Ovary (tissue), 7 donors: ENCODE measurements at regions not wholly inside any gene's neighbourhood (a gene's known extent, or its start where the extent isn't known, plus 50 kb on each side); places are given as distances from the start of the nearest gene placed in this dataset.

ENCODE experiments used
- DNase-seq, 5 donors: peaks; one replicate each; pipeline ENCODE4 v3.0.0-alpha.2; 2019 to 2020
- H3K27ac ChIP-seq, 2 donors: fragments of 200-600 bp; one replicate each; pipeline versions ENCODE4 v1.5.1 to v1.8.0; 2019 to 2022
- H3K27me3 ChIP-seq: fragments of 200-600 bp; one replicate; pipeline ENCODE4 v1.8.0; 2022
- H3K36me3 ChIP-seq: fragments of 200-600 bp; sonication (generic); one replicate; pipeline ENCODE4 v1.5.1; 2019
- H3K4me1 ChIP-seq: one replicate; pipeline ENCODE4 v1.8.1; 2013; ENCODE audit warnings: mild to moderate bottlenecking, moderate library complexity; ENCODE audit not compliant: insufficient read depth
- H3K4me3 ChIP-seq: fragments of 200-600 bp; sonication (generic); one replicate; pipeline ENCODE4 v1.5.1; 2017
- H3K9me3 ChIP-seq, 2 donors: fragments of 200-600 bp in 1 of 2; sonication (generic) in 1 of 2; one replicate each; pipeline versions ENCODE4 v1.5.1 to v1.8.1; 2013 to 2019; ENCODE audit warnings: mild to moderate bottlenecking in 1 of 2, moderate library complexity in 1 of 2
- EP300 ChIP-seq: sonication (generic); formaldehyde crosslinking; IDR thresholded peaks from one replicate; pipeline ENCODE4 v1.6.1; 2017; ENCODE audit warnings: antibody characterized with exemption
- POLR2A ChIP-seq: fragments of 450-650 bp; IDR thresholded peaks from one replicate; pipeline ENCODE4 v1.6.1; 2017; ENCODE audit warnings: antibody characterized with exemption, mild to moderate bottlenecking, moderate library complexity
- WGBS, 3 donors: extraction: QIAGEN DNeasy Blood & Tissue Kit in 1 of 3; methylation state at CpG; one replicate each; pipeline versions ENCODE4 v1.1.5 to v1.1.7; 2013 to 2017; 5-methylcytosine and 5-hydroxymethylcytosine counted together
- intact Hi-C, 4 donors: fragments of 100-400 bp; cut with DNase I; formaldehyde crosslinking; loops; one replicate each; pipeline versions ENCODE4 v1.11.0 to v1.15.1; 2022 to 2023
- TF ChIP-seq, protein P1 (sequence below), 3 donors: fragments of 450-650 bp in 2 of 3; fragments of 200-600 bp in 1 of 3; IDR thresholded peaks; one replicate each; pipeline versions ENCODE4 v1.5.1 to v1.8.0; 2016 to 2022; ENCODE audit warnings: antibody characterized with exemption in 3 of 3, mild to moderate bottlenecking in 1 of 3
- donor health status: DM: no; HTN: no; CAD: no; lungs with moderate emphysema.
- donor health status: DM: no; HTN: no; CAD: no.
- donor health status: Bipolar disorder and iron deficiency.
- donor health status: DM: no; HTN: no; CAD: no.
- donor health status: DM: yes; HTN: yes; CAD: no.

DNA sequence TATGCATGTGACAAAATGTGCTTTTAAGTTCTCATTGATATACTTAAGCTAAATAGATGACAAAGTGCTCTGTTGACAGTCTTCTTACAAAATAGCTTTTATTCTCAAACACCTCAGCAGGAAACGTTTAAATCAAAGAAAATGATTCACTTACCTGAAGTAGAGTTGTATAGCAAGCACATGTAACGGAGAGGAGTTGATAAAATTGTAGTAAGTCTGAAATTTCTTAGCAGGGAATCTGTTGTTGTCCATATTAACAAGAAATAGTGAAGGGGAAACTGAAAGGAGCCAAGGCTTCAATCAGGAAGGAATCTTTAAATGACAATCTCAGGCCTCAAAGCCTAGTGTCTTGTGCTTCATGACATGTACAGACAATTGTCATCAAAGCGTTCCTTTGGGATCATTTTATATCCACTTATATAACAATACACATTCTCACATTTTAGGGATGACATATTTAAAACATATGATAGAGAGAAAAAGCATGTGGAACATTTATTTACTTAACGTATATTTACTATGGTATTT, 2010.2 kb upstream of the IGFBP7 start:
- intact Hi-C loops: no loop called here
- no peak for TF ChIP-seq POLR2A
- TF ChIP-seq EP300: no peak
- no peaks in the 10 kb centered on the region for H3K36me3 ChIP-seq
- no peaks in the 10 kb centered on the region for H3K4me1 ChIP-seq
- no peak overlapping the region for H3K4me3 ChIP-seq
- DNase-seq: no peak
- 67 to 76% (median 71%) methylated on average over 4 of the region's 4 CpGs for WGBS, 3 donors
- H3K9me3 ChIP-seq: no peaks in the 10 kb centered on the region
- no peak overlapping the region for H3K27ac ChIP-seq
- H3K27me3 ChIP-seq: no peaks in the 10 kb centered on the region

DNA sequence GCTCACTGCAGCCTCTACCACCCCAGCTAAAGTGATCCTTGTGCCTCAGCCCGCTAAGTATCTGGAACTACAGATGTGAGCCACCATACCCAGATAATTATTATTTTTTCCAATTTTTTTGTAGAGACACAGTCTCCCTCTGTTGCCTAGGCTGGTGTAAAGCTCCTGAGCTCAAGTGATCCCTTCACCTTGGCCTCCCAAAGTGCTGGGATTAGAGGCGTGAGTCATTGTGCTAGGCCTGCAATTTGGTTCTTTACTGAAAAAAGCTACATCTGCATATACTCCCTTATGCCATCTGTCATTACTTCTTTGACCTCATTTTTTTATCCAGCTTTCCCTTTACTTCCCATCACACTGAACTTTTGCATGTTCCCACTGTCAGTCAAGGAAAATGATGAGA, 2012.4 kb upstream of the IGFBP7 start:
- intact Hi-C loops: no loop called here
- TF ChIP-seq EP300 (no peak), POLR2A (no peak)
- TF ChIP-seq, protein P1, sequence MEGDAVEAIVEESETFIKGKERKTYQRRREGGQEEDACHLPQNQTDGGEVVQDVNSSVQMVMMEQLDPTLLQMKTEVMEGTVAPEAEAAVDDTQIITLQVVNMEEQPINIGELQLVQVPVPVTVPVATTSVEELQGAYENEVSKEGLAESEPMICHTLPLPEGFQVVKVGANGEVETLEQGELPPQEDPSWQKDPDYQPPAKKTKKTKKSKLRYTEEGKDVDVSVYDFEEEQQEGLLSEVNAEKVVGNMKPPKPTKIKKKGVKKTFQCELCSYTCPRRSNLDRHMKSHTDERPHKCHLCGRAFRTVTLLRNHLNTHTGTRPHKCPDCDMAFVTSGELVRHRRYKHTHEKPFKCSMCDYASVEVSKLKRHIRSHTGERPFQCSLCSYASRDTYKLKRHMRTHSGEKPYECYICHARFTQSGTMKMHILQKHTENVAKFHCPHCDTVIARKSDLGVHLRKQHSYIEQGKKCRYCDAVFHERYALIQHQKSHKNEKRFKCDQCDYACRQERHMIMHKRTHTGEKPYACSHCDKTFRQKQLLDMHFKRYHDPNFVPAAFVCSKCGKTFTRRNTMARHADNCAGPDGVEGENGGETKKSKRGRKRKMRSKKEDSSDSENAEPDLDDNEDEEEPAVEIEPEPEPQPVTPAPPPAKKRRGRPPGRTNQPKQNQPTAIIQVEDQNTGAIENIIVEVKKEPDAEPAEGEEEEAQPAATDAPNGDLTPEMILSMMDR (IDR thresholded peaks at IDR 0.05): no peak
- no peak overlapping the region for H3K4me3 ChIP-seq
- H3K27me3 ChIP-seq: no peaks in the 10 kb centered on the region
- 27 to 47% (median 29%) methylated on average over 2 of the region's 2 CpGs for WGBS, 3 donors
- H3K36me3 ChIP-seq: no peaks in the 10 kb centered on the region
- H3K4me1 ChIP-seq: no peaks in the 10 kb centered on the region
- DNase-seq: no peak
- H3K27ac ChIP-seq: no peak overlapping the region
- no peaks in the 10 kb centered on the region for H3K9me3 ChIP-seq

DNA sequence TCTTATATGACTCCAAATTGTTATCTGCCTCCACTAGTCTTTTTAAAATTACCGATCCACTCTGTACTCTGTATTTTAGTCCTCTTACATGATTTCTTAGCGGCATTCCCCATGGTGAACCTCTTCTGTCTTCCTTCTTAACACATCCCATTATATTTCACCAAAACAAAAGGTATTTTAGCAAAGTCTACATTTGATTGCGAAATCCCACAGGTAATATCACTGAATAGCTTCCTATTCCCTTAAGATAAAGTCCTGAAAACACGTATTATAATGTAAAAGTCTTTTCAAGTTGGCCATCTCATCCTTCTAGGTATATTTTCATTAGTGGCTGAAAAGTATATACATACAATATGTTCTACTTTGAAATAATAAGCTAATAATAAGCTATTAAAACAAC, 2016.0 kb upstream of the IGFBP7 start:
- intact Hi-C loops: no loop called here
- DNase-seq: no peak
- no peaks in the 10 kb centered on the region for H3K27me3 ChIP-seq
- no peak overlapping the region for H3K27ac ChIP-seq
- WGBS, 3 donors: 82 to 87% (median 87%) methylated on average over 4 of the region's 4 CpGs
- no peaks in the 10 kb centered on the region for H3K4me1 ChIP-seq
- TF ChIP-seq POLR2A (no peak), EP300 (no peak)
- TF ChIP-seq, protein P1 (IDR thresholded peaks at IDR 0.05): no peak
- no peaks in the 10 kb centered on the region for H3K36me3 ChIP-seq
- no peak overlapping the region for H3K4me3 ChIP-seq
- H3K9me3 ChIP-seq: no peaks in the 10 kb centered on the region

DNA sequence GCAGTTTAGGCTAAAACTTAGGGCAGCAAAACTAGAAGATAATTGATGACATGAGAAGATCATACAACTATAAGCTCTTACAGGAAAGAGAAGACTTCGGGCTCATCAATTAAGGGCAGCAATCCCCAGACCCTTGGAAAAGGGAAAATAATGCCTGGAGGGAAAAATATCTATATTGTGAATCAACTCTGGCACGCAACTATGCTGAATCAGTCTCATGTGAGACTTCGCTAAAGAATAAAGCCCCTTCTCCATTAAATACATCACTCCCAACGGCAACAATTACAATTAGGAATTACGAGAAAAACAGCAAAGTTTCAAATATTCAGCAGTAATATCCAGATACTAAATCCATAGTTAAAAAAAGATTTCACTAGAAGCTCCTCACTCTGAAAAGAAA, 2016.8 kb upstream of the IGFBP7 start:
- Histone ChIP-seq H3K36me3 (no peaks in the 10 kb centered on the region), H3K4me3 (no peak overlapping the region), H3K9me3 (no peaks in the 10 kb centered on the region), H3K4me1 (no peaks in the 10 kb centered on the region), H3K27ac (no peak overlapping the region), H3K27me3 (no peaks in the 10 kb centered on the region)
- TF ChIP-seq, protein P1 (IDR thresholded peaks at IDR 0.05): no peak
- TF ChIP-seq POLR2A (no peak), EP300 (no peak)
- no peak for DNase-seq
- intact Hi-C loops: no loop called here
- WGBS, 3 donors: 83 to 88% (median 86%) methylated on average over 5 of the region's 5 CpGs

DNA sequence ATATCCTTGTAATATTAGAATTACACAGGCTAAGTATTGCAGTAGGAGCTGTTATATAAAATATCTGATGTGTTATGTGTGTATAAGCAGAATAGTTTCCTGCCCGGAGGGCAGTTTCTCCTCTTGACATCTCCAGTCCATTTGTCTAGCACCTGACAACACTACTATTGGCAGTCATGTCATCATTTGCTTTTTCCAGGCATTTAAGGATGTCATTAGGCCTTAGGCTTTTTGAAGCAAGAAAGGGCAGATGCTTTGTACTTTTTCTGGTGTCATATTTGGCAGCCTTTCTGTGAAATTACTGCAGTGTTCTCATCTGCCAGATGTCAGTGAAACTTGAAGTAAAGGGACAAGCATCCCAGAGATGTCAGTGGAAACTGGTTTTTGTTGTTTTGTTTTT, 2017.6 kb upstream of the IGFBP7 start:
- intact Hi-C loops: no loop called here
- Histone ChIP-seq H3K27ac (no peak overlapping the region), H3K4me3 (no peak overlapping the region), H3K36me3 (no peaks in the 10 kb centered on the region), H3K4me1 (no peaks in the 10 kb centered on the region), H3K27me3 (no peaks in the 10 kb centered on the region), H3K9me3 (no peaks in the 10 kb centered on the region)
- 55 to 68% (median 64%) methylated on average over 1 of the region's 1 CpG for WGBS, 3 donors
- TF ChIP-seq EP300: no peak
- TF ChIP-seq POLR2A: no peak
- TF ChIP-seq, protein P1 (IDR thresholded peaks at IDR 0.05): no peak
- no peak for DNase-seq
